ENCODE measurements at regions not wholly inside any gene's neighbourhood (a gene's known extent, or its start where the extent isn't known, plus 50 kb on each side); places are given as distances from the start of the nearest gene placed in this dataset.

DNA sequence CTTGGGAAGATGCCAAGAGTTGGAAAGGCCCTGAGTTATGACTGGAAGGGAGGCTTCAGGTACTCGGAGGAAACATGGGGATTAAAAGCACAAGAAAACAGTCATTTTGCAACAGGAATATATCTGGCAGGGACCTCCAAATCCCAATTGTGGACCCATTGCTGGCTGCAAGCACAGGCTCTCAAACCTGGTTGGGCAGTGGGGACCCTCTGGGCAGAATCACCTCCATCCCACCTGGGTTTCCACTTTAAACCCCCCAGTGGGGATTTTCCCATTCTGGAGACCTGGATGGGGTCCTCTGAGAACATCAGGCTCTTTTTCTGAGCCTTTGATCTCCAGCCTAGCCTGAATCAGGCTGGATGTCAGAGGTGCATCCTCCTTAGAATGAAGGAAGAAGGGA, 177.8 kb downstream of the ASMT start:
- Histone ChIP-seq H3K4me1 (no peaks in the 10 kb centered on the region), H3K4me3 (no peak overlapping the region), H3K27ac (no peak overlapping the region), H3K27me3 (no peaks in the 10 kb centered on the region), H3K9me3 (no peaks in the 10 kb centered on the region), H3K36me3 (no peaks in the 10 kb centered on the region)
- WGBS, 2 donors: 47% methylated on average over 1 of the region's 1 CpG; no CpG with 5 or more reads in 1 of the 2 donors
- DNase-seq: no peak
- intact Hi-C loops (cut with DNase I): no loop called here
- TF ChIP-seq POLR2A (IDR thresholded peaks at IDR 0.05): no peak
- TF ChIP-seq, protein P1, sequence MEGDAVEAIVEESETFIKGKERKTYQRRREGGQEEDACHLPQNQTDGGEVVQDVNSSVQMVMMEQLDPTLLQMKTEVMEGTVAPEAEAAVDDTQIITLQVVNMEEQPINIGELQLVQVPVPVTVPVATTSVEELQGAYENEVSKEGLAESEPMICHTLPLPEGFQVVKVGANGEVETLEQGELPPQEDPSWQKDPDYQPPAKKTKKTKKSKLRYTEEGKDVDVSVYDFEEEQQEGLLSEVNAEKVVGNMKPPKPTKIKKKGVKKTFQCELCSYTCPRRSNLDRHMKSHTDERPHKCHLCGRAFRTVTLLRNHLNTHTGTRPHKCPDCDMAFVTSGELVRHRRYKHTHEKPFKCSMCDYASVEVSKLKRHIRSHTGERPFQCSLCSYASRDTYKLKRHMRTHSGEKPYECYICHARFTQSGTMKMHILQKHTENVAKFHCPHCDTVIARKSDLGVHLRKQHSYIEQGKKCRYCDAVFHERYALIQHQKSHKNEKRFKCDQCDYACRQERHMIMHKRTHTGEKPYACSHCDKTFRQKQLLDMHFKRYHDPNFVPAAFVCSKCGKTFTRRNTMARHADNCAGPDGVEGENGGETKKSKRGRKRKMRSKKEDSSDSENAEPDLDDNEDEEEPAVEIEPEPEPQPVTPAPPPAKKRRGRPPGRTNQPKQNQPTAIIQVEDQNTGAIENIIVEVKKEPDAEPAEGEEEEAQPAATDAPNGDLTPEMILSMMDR (IDR thresholded peaks at IDR 0.05): no peak

DNA sequence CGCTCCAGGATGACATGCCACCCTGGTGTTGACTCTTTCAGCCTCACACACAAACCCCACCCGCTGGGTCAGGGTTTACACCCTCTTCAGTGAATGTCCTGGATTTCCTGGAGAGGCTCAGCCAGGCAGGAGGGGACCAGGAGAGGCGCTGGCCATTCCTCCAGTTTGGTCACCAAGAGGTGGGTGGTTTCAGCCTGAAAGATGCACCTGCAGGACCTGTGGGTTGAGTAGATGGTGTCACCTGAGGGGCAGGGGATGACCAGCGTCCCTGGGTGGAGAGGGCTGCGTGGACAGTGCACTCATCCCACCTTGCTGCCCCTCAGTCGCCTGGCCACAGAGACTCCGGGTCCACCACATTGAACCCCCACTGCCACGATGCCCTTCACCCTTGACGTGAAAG, 179.7 kb downstream of the ASMT start:
- no peaks in the 10 kb centered on the region for H3K9me3 ChIP-seq
- H3K27me3 ChIP-seq: no peaks in the 10 kb centered on the region
- no peak overlapping the region for H3K4me3 ChIP-seq
- no peaks in the 10 kb centered on the region for H3K36me3 ChIP-seq
- H3K4me1 ChIP-seq: no peaks in the 10 kb centered on the region
- no peak for DNase-seq
- intact Hi-C loops (cut with DNase I): no loop called here
- TF ChIP-seq, protein P1 (IDR thresholded peaks at IDR 0.05): no peak
- TF ChIP-seq POLR2A (IDR thresholded peaks at IDR 0.05): no peak
- WGBS, 2 donors: 82 to 86% methylated on average over 7 to 8 of the region's 9 CpGs
- H3K27ac ChIP-seq: no peak overlapping the region

DNA sequence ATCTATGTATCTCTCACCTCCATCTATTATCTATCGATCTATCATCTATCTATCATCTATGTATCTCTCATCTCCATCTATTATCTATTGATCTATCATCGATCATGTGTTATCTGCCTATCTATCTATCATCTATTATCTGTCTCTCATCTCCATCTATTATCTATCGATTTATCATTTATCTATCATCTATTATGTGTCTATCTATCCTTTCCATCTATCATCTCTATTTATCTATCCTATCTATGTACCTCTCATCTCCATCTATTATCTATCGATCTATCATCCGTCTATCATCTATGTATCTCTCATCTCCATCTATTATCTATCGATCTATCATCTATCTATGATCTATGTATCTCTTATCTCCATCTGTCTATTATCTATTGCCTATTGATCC, 188.1 kb downstream of the ASMT start:
- no peak overlapping the region for H3K4me3 ChIP-seq
- no peaks in the 10 kb centered on the region for H3K4me1 ChIP-seq
- 85 to 94% methylated on average over 6 of the region's 6 CpGs for WGBS, 2 donors
- no peaks in the 10 kb centered on the region for H3K36me3 ChIP-seq
- H3K27me3 ChIP-seq: peaks cover 0 to 12% (median 0%) of the 10 kb centered on the region in 4 donors
- no peak for DNase-seq
- no peak overlapping the region for H3K27ac ChIP-seq
- intact Hi-C loops (cut with DNase I): no loop called here
- no peak for TF ChIP-seq POLR2A (IDR thresholded peaks at IDR 0.05)
- TF ChIP-seq, protein P1 (IDR thresholded peaks at IDR 0.05): no peak
- H3K9me3 ChIP-seq: no peaks in the 10 kb centered on the region

DNA sequence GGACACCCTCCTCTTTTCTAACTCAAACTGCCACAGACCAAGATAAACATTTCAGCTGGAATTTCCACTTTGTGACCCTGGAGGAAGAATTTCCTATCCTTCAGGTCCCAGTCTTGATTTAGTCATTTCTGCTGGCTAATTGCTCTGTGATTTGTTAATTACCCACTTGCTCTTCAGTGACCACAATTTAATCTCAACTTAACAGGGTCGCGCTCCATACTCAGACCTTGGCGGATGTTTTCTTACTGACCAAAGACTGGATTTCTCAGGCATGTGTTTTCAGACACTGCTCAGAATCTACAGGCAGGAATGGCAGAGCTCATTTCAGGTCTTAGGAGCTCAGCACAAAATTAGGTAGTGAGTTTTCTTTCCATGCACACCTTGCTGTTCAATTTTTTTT, 188.9 kb downstream of the ASMT start:
- H3K27ac ChIP-seq: no peak overlapping the region
- no peak for DNase-seq
- no peaks in the 10 kb centered on the region for H3K9me3 ChIP-seq
- no peaks in the 10 kb centered on the region for H3K4me1 ChIP-seq
- 87 to 94% methylated on average over 3 of the region's 3 CpGs for WGBS, 2 donors
- intact Hi-C loops (cut with DNase I): no loop called here
- no peaks in the 10 kb centered on the region for H3K36me3 ChIP-seq
- no peak overlapping the region for H3K4me3 ChIP-seq
- peaks cover 0 to 12% (median 0%) of the 10 kb centered on the region in 4 donors for H3K27me3 ChIP-seq
- no peak for TF ChIP-seq POLR2A (IDR thresholded peaks at IDR 0.05)
- TF ChIP-seq, protein P1 (IDR thresholded peaks at IDR 0.05): no peak

DNA sequence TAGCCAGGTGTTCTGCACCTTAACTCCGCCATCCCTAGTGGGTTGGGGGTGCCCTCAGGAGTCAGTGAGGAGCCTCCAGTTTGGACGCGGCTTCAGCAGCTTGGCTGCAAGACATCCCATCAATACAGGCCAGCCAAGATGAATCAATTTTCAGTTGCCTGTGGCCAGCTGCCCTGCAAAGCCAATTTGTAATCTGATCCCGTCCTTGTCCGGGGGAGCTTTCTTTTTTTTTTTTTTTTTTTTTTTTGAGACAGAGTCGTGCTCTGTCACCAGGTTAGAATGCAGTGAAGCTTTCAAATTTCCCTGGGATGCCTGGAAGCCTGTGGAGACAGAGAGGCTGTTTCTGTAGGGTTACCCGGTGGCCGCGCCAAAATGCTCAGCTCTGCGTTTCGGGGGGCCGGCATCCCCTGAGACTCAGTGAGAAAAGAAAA, 192.5 kb downstream of the ASMT start:
- H3K9me3 ChIP-seq: no peaks in the 10 kb centered on the region
- no peak for DNase-seq

More for the DNA sequence above, 192.5 kb downstream of the ASMT start:
- Histone ChIP-seq H3K4me3 (no peak overlapping the region), H3K36me3 (no peaks in the 10 kb centered on the region), H3K4me1 (no peaks in the 10 kb centered on the region), H3K27ac (no peak overlapping the region), H3K27me3 (peaks cover 0 to 12% (median 0%) of the 10 kb centered on the region in 4 donors)
- intact Hi-C loops (cut with DNase I): no loop called here
- no peak for TF ChIP-seq POLR2A (IDR thresholded peaks at IDR 0.05)
- TF ChIP-seq, protein P1 (IDR thresholded peaks at IDR 0.05): no peak
- WGBS, 2 donors: 14 to 27% methylated on average over 10 to 11 of the region's 12 CpGs

All from esophagus squamous epithelium (tissue), 5 donors.